GM19468 (cell line): ENCODE measurements at regions not wholly inside any gene's neighbourhood (a gene's known extent, or its start where the extent isn't known, plus 50 kb on each side); places are given as distances from the start of the nearest gene placed in this dataset.
"Not testable (repeated sequence)": the region's sequence is repeated elsewhere in the genome, so short reads cannot be mapped to it uniquely, and the experiment has no call there.

Source experiments
- ATAC-seq: cut with Tn5 transposase; IDR thresholded peaks from one replicate; pipeline ENCODE4 v1.9.1; 2021; ENCODE audit warnings: mild to moderate bottlenecking, moderate library complexity, moderate number of reproducible peaks; ENCODE audit not compliant: unreplicated experiment; ENCODE audit errors: extremely low read depth

GRCh38 chr5:72693546-72694205, 122.8 kb upstream of the TNPO1 start:
- no peak for ATAC-seq

GRCh38 chr5:72692651-72693442, 123.6 kb upstream of the TNPO1 start:
- no peak for ATAC-seq

GRCh38 chr5:72692231-72692637, 124.2 kb upstream of the TNPO1 start:
- no peak for ATAC-seq

- ATAC-seq, result no peak
Observed at GRCh38 chr5:72691751-72692150, 124.7 kb upstream of the TNPO1 start.

GRCh38 chr5:72688916-72689315, 127.5 kb upstream of the TNPO1 start:
- no peak for ATAC-seq

GRCh38 chr5:72687288-72687687, 129.2 kb upstream of the TNPO1 start:
- no peak for ATAC-seq

- ATAC-seq, result no peak
Observed at GRCh38 chr5:72682561-72682960, 133.9 kb upstream of the TNPO1 start.

- no peak for ATAC-seq
Observed at GRCh38 chr5:72681781-72682180, 134.7 kb upstream of the TNPO1 start.

GRCh38 chr5:72677447-72677846, 139.0 kb upstream of the TNPO1 start:
- ATAC-seq, result no peak

- ATAC-seq, result not testable (repeated sequence)
Observed at GRCh38 chr5:72676831-72677230, 139.6 kb upstream of the TNPO1 start.

- no peak for ATAC-seq
Observed at GRCh38 chr5:72673623-72674022, 142.8 kb upstream of the TNPO1 start.

GRCh38 chr5:72673180-72673579, 143.3 kb upstream of the TNPO1 start:
- no peak for ATAC-seq

GRCh38 chr5:72667708-72668107, 148.8 kb upstream of the TNPO1 start:
- no peak for ATAC-seq

GRCh38 chr5:72662936-72663335, 153.5 kb upstream of the TNPO1 start:
- ATAC-seq, result no peak

GRCh38 chr5:72662305-72662704, 154.2 kb upstream of the TNPO1 start:
- ATAC-seq, result no peak

- ATAC-seq, result no peak
Observed at GRCh38 chr5:72661405-72661804, 154.2 kb upstream of the ZNF366 start.

- ATAC-seq, result no peak
Observed at GRCh38 chr5:72659726-72660125, 152.5 kb upstream of the ZNF366 start.

GRCh38 chr5:72658761-72659540, 151.7 kb upstream of the ZNF366 start:
- no peak for ATAC-seq

GRCh38 chr5:72658161-72658560, 151.0 kb upstream of the ZNF366 start:
- ATAC-seq, result no peak

GRCh38 chr5:72656756-72657513, 149.7 kb upstream of the ZNF366 start:
- ATAC-seq, result no peak
